ENCODE measurements at regions not wholly inside any gene's neighbourhood (a gene's known extent, or its start where the extent isn't known, plus 50 kb on each side); places are given as distances from the start of the nearest gene placed in this dataset.

DNA sequence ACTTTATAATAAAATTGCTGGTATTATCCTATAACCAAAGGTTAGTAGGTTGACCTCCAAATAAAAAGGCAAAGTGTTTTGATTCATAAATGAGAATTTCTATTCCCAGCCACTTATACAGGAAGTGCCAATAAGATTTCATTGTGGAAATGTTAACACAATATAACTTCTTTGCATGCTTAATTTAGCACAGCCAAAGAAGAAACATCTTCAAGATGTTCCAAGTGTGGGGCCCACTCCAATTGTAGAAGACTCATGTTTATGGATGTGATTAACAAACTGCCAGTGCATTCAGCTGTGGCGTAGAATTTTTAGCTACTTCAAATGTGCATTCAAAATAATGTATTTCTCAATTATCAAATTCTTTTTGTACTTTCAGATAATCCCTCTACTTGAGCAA lies 402.3 kb downstream of the DEPDC1B start:
- H3K27ac Mint-ChIP-seq, result no peak overlapping the region
- ATAC-seq (ENCODE audit: poor library complexity) (no peak), DNase-seq (no peak)
- TF ChIP-seq, protein P1, sequence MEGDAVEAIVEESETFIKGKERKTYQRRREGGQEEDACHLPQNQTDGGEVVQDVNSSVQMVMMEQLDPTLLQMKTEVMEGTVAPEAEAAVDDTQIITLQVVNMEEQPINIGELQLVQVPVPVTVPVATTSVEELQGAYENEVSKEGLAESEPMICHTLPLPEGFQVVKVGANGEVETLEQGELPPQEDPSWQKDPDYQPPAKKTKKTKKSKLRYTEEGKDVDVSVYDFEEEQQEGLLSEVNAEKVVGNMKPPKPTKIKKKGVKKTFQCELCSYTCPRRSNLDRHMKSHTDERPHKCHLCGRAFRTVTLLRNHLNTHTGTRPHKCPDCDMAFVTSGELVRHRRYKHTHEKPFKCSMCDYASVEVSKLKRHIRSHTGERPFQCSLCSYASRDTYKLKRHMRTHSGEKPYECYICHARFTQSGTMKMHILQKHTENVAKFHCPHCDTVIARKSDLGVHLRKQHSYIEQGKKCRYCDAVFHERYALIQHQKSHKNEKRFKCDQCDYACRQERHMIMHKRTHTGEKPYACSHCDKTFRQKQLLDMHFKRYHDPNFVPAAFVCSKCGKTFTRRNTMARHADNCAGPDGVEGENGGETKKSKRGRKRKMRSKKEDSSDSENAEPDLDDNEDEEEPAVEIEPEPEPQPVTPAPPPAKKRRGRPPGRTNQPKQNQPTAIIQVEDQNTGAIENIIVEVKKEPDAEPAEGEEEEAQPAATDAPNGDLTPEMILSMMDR (IDR thresholded peaks at IDR 0.05), result no peak
- intact Hi-C loops (cut with DNase I, micrococcal nuclease), result no loop called here
- no peak overlapping the region for H3K4me3 Mint-ChIP-seq
- no peak overlapping the region for H3K4me3 ChIP-seq (ENCODE audit: low read length)
- CTCF ChIA-PET, result no interaction called here
- H3K9me3 Mint-ChIP-seq, result peaks cover 4% of the 10 kb centered on the region
- H3K4me1 Mint-ChIP-seq (ENCODE audit: low read depth), result no peaks in the 10 kb centered on the region
- no peak overlapping the region for H3K27ac ChIP-seq (ENCODE audit: low read depth in 1 of 2, low read length in 2 of 2)
- peaks cover 0 to 3% of the 10 kb centered on the region in 2 experiments for H3K9me3 ChIP-seq (ENCODE audit: control insufficient read depth in 1 of 2, insufficient read depth in 1 of 2, low read length in 2 of 2)
- H3K36me3 ChIP-seq (ENCODE audit: insufficient read depth, low read length), result no peaks in the 10 kb centered on the region
- POLR2A ChIA-PET, result no interaction called here
- no peaks in the 10 kb centered on the region for H3K27me3 ChIP-seq (ENCODE audit: control insufficient read depth in 1 of 2, insufficient read depth in 2 of 2, low read length in 2 of 2)
- H3K4me1 ChIP-seq (ENCODE audit: insufficient read depth, low read length), result no peaks in the 10 kb centered on the region
- no peaks in the 10 kb centered on the region for H3K36me3 Mint-ChIP-seq (ENCODE audit: low read depth)
- H3K27me3 Mint-ChIP-seq, result no peaks in the 10 kb centered on the region

DNA sequence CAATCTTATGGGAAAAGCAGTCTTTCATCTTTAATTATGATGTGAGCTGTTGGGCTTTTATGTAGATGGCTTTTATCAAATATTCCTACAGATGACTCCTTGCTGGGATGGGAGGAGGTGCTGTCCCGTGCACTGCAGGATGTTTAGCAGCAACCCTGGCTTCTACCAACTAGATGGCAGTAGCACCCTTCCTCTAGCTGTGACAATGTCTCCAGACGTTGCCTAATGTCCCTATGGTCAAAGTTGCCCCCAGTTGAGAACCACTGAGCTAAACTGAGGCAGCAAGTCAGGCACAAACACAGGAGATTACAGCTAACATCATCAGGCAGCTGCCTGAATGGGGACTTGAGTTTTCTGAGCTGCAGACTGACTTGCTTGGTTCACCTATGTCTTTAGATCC lies 401.9 kb upstream of the PDE4D start:
- Mint-ChIP-seq H3K4me1 (ENCODE audit: low read depth) (no peaks in the 10 kb centered on the region), H3K4me3 (no peak overlapping the region), H3K27ac (no peak overlapping the region), H3K27me3 (no peaks in the 10 kb centered on the region), H3K36me3 (ENCODE audit: low read depth) (no peaks in the 10 kb centered on the region), H3K9me3 (peaks cover 2% of the 10 kb centered on the region)
- DNase-seq (no peak), ATAC-seq (ENCODE audit: poor library complexity) (no peak)
- intact Hi-C loops (cut with DNase I, micrococcal nuclease), result no loop called here
- H3K9me3 ChIP-seq (ENCODE audit: control insufficient read depth in 1 of 2, insufficient read depth in 1 of 2, low read length in 2 of 2), result peaks cover 0 to 3% of the 10 kb centered on the region in 2 experiments
- H3K27ac ChIP-seq (ENCODE audit: low read depth in 1 of 2, low read length in 2 of 2), result no peak overlapping the region
- TF ChIP-seq, protein P1 (IDR thresholded peaks at IDR 0.05), result no peak
- no peaks in the 10 kb centered on the region for H3K36me3 ChIP-seq (ENCODE audit: insufficient read depth, low read length)
- CTCF ChIA-PET, result interaction anchor here (1.2 kb wide), 1 partner anchor 9 kb away, joined by 4 read pairs; no protein-coding TSS in a partner anchor
- H3K4me1 ChIP-seq (ENCODE audit: insufficient read depth, low read length), result no peaks in the 10 kb centered on the region
- POLR2A ChIA-PET, result no interaction called here
- H3K4me3 ChIP-seq (ENCODE audit: low read length), result no peak overlapping the region
- no peaks in the 10 kb centered on the region for H3K27me3 ChIP-seq (ENCODE audit: control insufficient read depth in 1 of 2, insufficient read depth in 2 of 2, low read length in 2 of 2)

DNA sequence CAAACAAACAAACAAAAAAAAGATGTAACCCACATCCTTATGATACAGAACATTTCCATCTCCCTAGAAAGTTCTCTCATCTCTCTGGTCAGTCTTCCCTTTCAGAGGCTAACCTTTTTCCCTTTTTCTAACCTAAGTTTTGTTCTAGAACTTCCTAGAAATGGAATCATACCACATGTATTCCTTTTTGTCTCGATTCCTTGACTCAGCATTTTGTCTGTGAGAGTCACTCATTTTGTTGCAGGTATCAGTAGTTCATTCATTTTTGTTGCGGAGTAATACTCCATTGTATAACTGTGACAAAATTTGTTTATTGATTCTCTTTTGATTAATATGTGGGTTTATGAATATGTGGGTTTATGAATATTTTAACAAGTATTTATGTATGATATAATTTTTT lies 400.0 kb upstream of the PDE4D start:
- Mint-ChIP-seq H3K9me3 (peaks cover 2% of the 10 kb centered on the region), H3K27me3 (no peaks in the 10 kb centered on the region), H3K27ac (no peak overlapping the region), H3K36me3 (ENCODE audit: low read depth) (no peaks in the 10 kb centered on the region), H3K4me3 (no peak overlapping the region), H3K4me1 (ENCODE audit: low read depth) (no peaks in the 10 kb centered on the region)
- intact Hi-C loops (cut with DNase I, micrococcal nuclease), result no loop called here
- ATAC-seq (ENCODE audit: poor library complexity) (no peak), DNase-seq (no peak)
- no peak overlapping the region for H3K4me3 ChIP-seq (ENCODE audit: low read length)
- no peak overlapping the region for H3K27ac ChIP-seq (ENCODE audit: low read depth in 1 of 2, low read length in 2 of 2)
- H3K27me3 ChIP-seq (ENCODE audit: control insufficient read depth in 1 of 2, insufficient read depth in 2 of 2, low read length in 2 of 2), result no peaks in the 10 kb centered on the region
- H3K36me3 ChIP-seq (ENCODE audit: insufficient read depth, low read length), result no peaks in the 10 kb centered on the region
- CTCF ChIA-PET, result no interaction called here
- no peaks in the 10 kb centered on the region for H3K4me1 ChIP-seq (ENCODE audit: insufficient read depth, low read length)
- peaks cover 0 to 3% of the 10 kb centered on the region in 2 experiments for H3K9me3 ChIP-seq (ENCODE audit: control insufficient read depth in 1 of 2, insufficient read depth in 1 of 2, low read length in 2 of 2)
- POLR2A ChIA-PET, result no interaction called here
- TF ChIP-seq, protein P1 (IDR thresholded peaks at IDR 0.05), result no peak
